ENCODE measurements at regions not wholly inside any gene's neighbourhood (a gene's known extent, or its start where the extent isn't known, plus 50 kb on each side); places are given as distances from the start of the nearest gene placed in this dataset.

GRCh38 chr22:47450876-47451475 lies 688.5 kb downstream of the TBC1D22A start:
- no peak for TF ChIP-seq POLR2AphosphoS5 (IDR thresholded peaks at IDR 0.05; ENCODE audit: low read depth, low read length)
- TF ChIP-seq POU2F2 (IDR thresholded peaks at IDR 0.05; ENCODE audit: low read depth, low read length): no peak
- TF ChIP-seq TAF1 (IDR thresholded peaks at IDR 0.05; ENCODE audit: low read depth, low read length): no peak
- TF ChIP-seq POLR2A (IDR thresholded peaks at IDR 0.05; ENCODE audit: low read depth, low read length): no peak
- no peak for TF ChIP-seq PAX5 (IDR thresholded peaks at IDR 0.05; ENCODE audit: insufficient read depth, low read length, severe bottlenecking)
- no peak for TF ChIP-seq SPI1 (IDR thresholded peaks at IDR 0.05; ENCODE audit: low read depth, low read length)
- DNase-seq (ENCODE audit: insufficient read length, low spot score) (no peak), FAIRE-seq (no peak)

DNA sequence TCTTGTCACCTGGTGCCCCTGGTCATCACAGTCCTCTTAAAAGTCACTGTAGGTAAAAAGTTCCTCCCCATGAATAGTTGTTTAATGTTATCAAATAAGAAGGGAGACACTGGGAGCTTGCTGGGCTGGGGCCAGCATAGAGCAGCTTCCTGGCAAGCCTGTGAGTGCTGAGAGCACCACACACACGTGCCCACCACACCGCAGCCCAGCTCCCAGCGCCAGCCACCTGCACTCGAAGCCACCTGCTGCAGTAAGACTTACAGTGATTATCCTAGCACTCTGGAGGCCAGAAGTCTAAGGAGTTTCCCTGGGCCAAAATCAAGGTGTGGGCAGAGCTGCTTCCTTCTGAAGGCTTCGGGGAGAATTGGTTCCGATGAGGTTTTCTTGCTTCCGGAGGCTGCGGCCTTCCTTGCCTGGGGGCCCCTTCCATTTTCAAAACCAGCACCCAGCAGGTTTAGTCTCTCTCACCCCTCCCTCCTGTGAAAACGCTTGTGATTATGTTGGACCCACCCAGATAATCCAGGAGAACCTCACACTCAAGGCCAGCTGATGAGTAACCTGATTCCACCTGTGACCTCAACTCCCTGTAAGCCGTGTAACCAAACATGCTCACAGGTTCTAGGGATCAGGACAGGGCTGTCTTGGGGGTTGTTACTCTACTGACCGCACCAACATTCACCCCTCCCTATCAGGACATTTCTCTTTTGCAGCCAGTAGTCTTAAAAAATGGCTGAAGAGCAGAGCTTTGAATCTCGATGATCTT lies 687.2 kb downstream of the TBC1D22A start:
- no peak for FAIRE-seq
- TF ChIP-seq TAF1 (IDR thresholded peaks at IDR 0.05; ENCODE audit: low read depth, low read length) (no peak), SPI1 (IDR thresholded peaks at IDR 0.05; ENCODE audit: low read depth, low read length) (no peak), POLR2A (IDR thresholded peaks at IDR 0.05; ENCODE audit: low read depth, low read length) (no peak), PAX5 (IDR thresholded peaks at IDR 0.05; ENCODE audit: insufficient read depth, low read length, severe bottlenecking) (no peak), POU2F2 (IDR thresholded peaks at IDR 0.05; ENCODE audit: low read depth, low read length) (no peak), POLR2AphosphoS5 (IDR thresholded peaks at IDR 0.05; ENCODE audit: low read depth, low read length) (no peak)

GRCh38 chr22:47448231-47449223 lies 686.1 kb downstream of the TBC1D22A start:
- DNase-seq (ENCODE audit: insufficient read length, low spot score): no peak
- TF ChIP-seq POLR2A (IDR thresholded peaks at IDR 0.05; ENCODE audit: low read depth, low read length) (no peak), POLR2AphosphoS5 (IDR thresholded peaks at IDR 0.05; ENCODE audit: low read depth, low read length) (no peak), TAF1 (IDR thresholded peaks at IDR 0.05; ENCODE audit: low read depth, low read length) (no peak), POU2F2 (IDR thresholded peaks at IDR 0.05; ENCODE audit: low read depth, low read length) (no peak), SPI1 (IDR thresholded peaks at IDR 0.05; ENCODE audit: low read depth, low read length) (no peak)
- no peak for FAIRE-seq

More for the DNA sequence above, 687.2 kb downstream of the TBC1D22A start:
- no peak for DNase-seq (ENCODE audit: insufficient read length, low spot score)

DNA sequence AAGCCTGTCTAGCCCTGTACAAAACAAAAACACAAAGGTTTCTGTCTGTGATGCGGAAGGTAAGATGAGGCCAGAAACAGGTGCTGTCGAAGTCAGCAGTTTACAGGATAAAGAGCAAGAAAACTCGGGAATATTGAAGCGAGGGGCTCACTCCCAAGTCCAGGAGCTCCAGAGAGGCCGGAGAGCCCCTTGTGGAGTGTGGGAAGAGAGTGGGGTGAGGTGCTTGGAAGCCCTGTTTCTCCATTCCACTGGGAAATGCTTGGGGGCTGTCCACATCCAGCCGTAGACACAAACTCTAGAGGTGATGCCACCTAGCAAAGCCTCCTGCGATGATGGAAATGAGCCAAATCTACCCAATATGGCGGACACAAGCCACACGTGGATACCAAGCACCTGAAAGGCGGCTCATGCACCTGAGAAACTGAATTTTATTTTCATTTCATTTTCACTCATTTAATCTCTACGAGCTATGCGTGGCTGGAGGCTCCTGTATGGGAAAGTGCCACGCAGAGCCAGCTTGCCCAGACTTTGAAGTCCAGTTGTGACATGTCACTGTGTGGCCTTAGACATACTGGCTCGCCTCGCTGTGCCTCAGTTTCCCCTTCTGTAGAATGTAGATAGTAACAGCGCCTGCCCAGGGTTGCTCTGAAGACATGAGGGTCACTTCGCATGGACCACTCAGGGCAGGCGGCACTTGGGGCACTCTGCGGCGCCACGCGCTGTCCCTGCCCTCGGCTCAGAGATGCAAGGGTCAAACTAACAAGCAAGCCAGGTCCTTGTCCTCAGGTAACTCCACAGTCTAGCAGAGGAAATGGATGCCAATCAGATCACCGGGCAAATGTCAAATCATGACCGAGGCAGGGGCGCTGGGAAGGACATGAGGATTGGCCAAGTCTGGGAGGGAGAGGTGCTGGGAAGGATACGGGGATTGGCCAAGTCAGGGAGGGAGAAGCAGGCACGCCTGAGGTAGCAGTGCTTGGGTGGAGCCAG lies 684.7 kb downstream of the TBC1D22A start:
- FAIRE-seq (no peak), DNase-seq (ENCODE audit: insufficient read length, low spot score) (no peak)
- TF ChIP-seq POLR2A (IDR thresholded peaks at IDR 0.05; ENCODE audit: low read depth, low read length): no peak
- TF ChIP-seq TAF1 (IDR thresholded peaks at IDR 0.05; ENCODE audit: low read depth, low read length): no peak
- no peak for TF ChIP-seq POU2F2 (IDR thresholded peaks at IDR 0.05; ENCODE audit: low read depth, low read length)
- TF ChIP-seq PAX5 (IDR thresholded peaks at IDR 0.05; ENCODE audit: insufficient read depth, low read length, severe bottlenecking): no peak
- TF ChIP-seq POLR2AphosphoS5 (IDR thresholded peaks at IDR 0.05; ENCODE audit: low read depth, low read length): no peak
- no peak for TF ChIP-seq SPI1 (IDR thresholded peaks at IDR 0.05; ENCODE audit: low read depth, low read length)

GRCh38 chr22:47446331-47446730 lies 683.9 kb downstream of the TBC1D22A start:
- FAIRE-seq: no peak
- TF ChIP-seq TAF1 (IDR thresholded peaks at IDR 0.05; ENCODE audit: low read depth, low read length): no peak
- TF ChIP-seq POU2F2 (IDR thresholded peaks at IDR 0.05; ENCODE audit: low read depth, low read length): no peak
- no peak for TF ChIP-seq SPI1 (IDR thresholded peaks at IDR 0.05; ENCODE audit: low read depth, low read length)
- TF ChIP-seq POLR2A (IDR thresholded peaks at IDR 0.05; ENCODE audit: low read depth, low read length): no peak
- TF ChIP-seq POLR2AphosphoS5 (IDR thresholded peaks at IDR 0.05; ENCODE audit: low read depth, low read length): no peak
- TF ChIP-seq PAX5 (IDR thresholded peaks at IDR 0.05; ENCODE audit: insufficient read depth, low read length, severe bottlenecking): no peak
- DNase-seq (ENCODE audit: insufficient read length, low spot score): no peak

DNA sequence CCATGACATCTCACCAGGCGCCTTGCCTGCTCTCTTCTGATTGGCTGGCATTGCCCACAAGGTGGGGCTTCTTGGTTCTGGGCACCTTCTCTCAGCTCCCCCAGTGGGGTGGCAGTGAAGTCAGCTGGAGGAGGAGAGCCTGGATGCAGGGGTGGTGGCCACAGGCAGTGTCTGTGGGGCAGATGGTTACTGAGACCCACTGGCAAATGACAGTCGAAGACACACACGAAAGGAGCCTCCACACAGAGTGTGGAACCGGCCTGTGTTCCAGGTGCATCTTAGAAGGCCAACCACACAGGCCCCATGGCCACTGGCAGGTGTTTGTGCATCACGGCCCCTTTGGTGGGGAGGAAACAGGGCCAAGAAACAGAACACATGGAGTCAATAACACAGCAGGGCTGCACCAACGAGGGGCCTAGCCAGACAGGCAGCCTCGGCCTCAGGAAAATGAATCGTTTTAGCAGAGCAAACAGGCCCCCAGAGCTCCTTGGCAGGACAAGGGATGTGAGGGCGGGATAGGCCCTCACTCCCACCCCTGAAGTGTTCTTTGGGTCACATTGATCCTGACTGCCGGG lies 683.4 kb downstream of the TBC1D22A start:
- DNase-seq (ENCODE audit: insufficient read length, low spot score) (no peak), FAIRE-seq (no peak)
- TF ChIP-seq SPI1 (IDR thresholded peaks at IDR 0.05; ENCODE audit: low read depth, low read length) (no peak), POLR2AphosphoS5 (IDR thresholded peaks at IDR 0.05; ENCODE audit: low read depth, low read length) (no peak), POU2F2 (IDR thresholded peaks at IDR 0.05; ENCODE audit: low read depth, low read length) (no peak), PAX5 (IDR thresholded peaks at IDR 0.05; ENCODE audit: insufficient read depth, low read length, severe bottlenecking) (no peak), TAF1 (IDR thresholded peaks at IDR 0.05; ENCODE audit: low read depth, low read length) (no peak), POLR2A (IDR thresholded peaks at IDR 0.05; ENCODE audit: low read depth, low read length) (no peak)

DNA sequence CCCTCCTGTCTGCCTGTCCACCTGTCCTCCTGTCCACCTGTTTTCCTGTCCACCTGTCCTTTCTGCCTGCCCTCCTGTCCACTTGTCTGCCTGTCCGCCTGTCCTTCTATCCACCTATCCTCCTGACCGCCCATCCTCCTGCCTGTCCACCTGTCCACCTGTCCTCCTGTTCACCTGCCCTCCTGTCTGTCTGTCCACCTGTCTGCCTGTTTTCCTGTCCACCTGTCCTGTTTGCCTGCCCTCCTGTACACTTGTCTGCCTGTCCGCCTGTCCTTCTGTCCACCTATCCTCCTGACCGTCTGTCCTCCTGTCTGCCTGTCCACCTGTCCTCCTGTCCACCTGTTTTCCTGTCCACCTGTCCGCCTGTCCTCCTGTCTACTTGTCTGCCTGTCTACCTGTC lies 682.8 kb downstream of the TBC1D22A start:
- no peak for DNase-seq (ENCODE audit: insufficient read length, low spot score)
- FAIRE-seq: no peak
- no peak for TF ChIP-seq POU2F2 (IDR thresholded peaks at IDR 0.05; ENCODE audit: low read depth, low read length)
- no peak for TF ChIP-seq SPI1 (IDR thresholded peaks at IDR 0.05; ENCODE audit: low read depth, low read length)
- no peak for TF ChIP-seq POLR2AphosphoS5 (IDR thresholded peaks at IDR 0.05; ENCODE audit: low read depth, low read length)
- no peak for TF ChIP-seq POLR2A (IDR thresholded peaks at IDR 0.05; ENCODE audit: low read depth, low read length)
- TF ChIP-seq PAX5 (IDR thresholded peaks at IDR 0.05; ENCODE audit: insufficient read depth, low read length, severe bottlenecking): no peak
- no peak for TF ChIP-seq TAF1 (IDR thresholded peaks at IDR 0.05; ENCODE audit: low read depth, low read length)

GRCh38 chr22:47444746-47445065 lies 682.3 kb downstream of the TBC1D22A start:
- TF ChIP-seq TAF1 (IDR thresholded peaks at IDR 0.05; ENCODE audit: low read depth, low read length) (no peak), SPI1 (IDR thresholded peaks at IDR 0.05; ENCODE audit: low read depth, low read length) (no peak), POLR2A (IDR thresholded peaks at IDR 0.05; ENCODE audit: low read depth, low read length) (no peak), PAX5 (IDR thresholded peaks at IDR 0.05; ENCODE audit: insufficient read depth, low read length, severe bottlenecking) (no peak), POU2F2 (IDR thresholded peaks at IDR 0.05; ENCODE audit: low read depth, low read length) (no peak), POLR2AphosphoS5 (IDR thresholded peaks at IDR 0.05; ENCODE audit: low read depth, low read length) (no peak)
- no peak for FAIRE-seq
- no peak for DNase-seq (ENCODE audit: insufficient read length, low spot score)

Data from GM12891 (cell line).